HG03520 (cell line): ENCODE measurements at regions not wholly inside any gene's neighbourhood (a gene's known extent, or its start where the extent isn't known, plus 50 kb on each side); places are given as distances from the start of the nearest gene placed in this dataset.
"Not testable (repeated sequence)": the region's sequence is repeated elsewhere in the genome, so short reads cannot be mapped to it uniquely, and the experiment has no call there.

Source experiments
- ATAC-seq: cut with Tn5 transposase; IDR thresholded peaks from one replicate; pipeline ENCODE4 v1.9.1; 2021; ENCODE audit warnings: mild to moderate bottlenecking, moderate library complexity; ENCODE audit not compliant: unreplicated experiment

DNA sequence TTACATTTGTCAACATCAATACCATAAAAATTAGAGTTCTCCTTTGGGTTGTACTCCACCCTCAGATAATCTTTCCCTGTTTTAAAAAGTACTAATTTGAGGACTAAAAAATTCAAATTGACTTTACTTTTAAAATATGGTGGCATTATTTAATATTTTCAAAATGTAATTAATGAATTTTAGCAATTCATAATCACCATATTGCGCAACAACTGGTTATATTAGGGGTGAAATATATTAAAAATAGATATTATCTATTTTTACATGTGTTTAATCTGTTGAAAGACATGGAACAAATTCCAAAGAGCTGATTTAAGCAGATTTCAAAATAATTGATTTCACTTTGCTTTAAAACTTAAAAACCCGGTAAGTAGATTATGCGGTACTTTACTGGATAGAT lies 236.6 kb upstream of the NOL4 start:
- ATAC-seq = no peak

DNA sequence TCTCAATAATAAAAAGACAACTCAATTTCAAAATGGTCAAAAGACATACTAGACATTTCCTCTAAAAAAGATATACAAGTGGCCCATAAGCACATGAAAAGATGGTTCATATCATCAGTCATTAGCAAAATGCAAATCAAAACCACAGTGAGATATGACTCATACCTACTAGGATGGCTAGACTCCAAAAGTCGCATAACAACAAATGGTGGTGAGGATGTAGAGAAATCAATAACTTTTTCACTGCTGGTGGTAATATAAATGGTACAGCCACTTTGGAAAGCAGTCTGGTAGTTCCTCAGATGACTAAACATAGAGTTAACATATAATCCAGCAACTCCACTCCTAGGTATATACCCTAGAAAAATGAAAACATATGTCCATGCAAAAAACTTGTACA lies 242.3 kb upstream of the NOL4 start:
- peak; percentile 72 for ATAC-seq

GRCh38 chr18:34480162-34480700 lies 229.9 kb upstream of the DTNA start:
- no peak for ATAC-seq

DNA sequence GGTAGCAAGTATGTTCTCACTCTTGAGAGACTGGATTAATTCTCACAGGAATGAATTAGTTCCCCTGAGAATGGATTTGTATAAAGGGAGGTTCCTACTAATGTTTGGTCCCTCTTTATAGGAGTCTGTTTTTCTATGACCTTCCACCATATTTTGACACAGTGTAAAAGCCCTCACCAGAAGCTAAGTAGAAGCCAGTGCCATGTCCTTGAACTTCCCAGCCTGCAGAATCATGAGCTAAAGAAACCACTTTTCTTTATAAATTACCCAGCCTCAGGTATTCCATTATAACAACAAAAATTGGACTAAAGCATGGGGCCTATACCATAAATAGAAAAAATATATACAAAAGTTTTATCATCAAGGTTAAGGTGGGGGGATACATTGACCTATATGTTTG lies 227.9 kb upstream of the DTNA start:
- no peak for ATAC-seq

DNA sequence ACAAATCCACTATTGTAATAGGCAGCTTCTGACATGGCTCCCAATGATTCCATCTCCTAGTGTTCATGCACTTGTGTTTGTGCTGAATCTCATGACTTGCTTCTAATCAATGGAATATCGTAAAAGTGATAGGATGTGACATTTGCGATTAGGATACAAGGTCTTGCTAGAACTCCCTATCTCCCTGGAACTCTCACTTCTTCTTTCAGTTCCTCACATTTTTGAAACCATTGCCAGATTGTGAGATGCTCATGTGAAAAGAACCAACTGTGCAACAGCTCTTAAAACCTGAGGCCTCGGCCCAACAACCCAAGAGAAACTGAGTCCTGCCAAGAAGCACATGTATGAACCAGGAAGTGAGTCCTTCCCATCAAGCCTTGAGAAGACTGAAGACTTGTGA lies 226.9 kb upstream of the DTNA start:
- no peak for ATAC-seq

- ATAC-seq = no peak
Measured at GRCh38 chr18:34491719-34492118, 218.4 kb upstream of the DTNA start.

- ATAC-seq = no peak
Measured at GRCh38 chr18:34492652-34493051, 217.4 kb upstream of the DTNA start.

DNA sequence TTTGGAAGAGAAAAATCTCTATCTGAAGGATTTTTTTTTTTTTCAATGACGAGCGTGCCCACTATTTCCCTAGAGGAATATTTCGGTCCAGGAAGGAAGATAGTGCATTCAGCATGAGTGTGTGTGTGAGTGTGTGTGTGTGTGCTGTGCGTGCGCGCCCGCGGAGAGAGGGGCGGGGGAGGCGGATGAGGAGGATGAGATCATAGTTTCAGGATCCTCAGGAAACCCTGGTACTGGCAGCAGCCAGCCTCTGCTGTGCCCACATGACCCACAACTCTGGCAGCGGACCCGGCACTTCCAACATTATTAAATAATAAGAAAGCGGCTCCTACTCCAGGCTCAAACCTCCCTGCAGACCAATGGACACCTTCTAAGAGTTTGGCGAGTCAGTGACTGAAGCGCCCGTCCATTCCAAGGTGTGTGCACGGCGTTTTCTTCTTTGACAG lies 217.0 kb upstream of the DTNA start:
- ATAC-seq = peak; percentile 42

- ATAC-seq = peak; percentile 65
Measured at GRCh38 chr18:34493566-34494358, 216.3 kb upstream of the DTNA start.

GRCh38 chr18:34494359-34494696 lies 215.8 kb upstream of the DTNA start:
- ATAC-seq = no peak

DNA sequence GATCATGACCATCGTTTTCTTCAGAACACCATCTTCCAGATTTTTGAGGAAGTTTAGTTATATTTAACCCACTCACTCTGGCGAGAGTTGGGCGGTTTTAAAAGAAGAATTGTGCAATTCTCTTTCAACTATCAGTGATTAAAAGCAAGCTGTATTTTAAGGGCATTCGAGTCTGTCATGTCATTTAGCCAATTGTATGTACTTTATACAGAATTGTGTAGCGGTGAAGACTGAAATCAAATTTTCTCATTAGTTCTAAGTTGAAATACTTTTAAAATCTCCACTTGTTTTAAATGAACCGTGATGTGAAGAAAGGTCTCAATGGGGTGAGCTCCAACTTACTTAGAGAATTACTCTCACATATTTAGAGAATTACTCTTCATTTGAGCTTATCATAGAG lies 214.6 kb upstream of the DTNA start:
- ATAC-seq = no peak

DNA sequence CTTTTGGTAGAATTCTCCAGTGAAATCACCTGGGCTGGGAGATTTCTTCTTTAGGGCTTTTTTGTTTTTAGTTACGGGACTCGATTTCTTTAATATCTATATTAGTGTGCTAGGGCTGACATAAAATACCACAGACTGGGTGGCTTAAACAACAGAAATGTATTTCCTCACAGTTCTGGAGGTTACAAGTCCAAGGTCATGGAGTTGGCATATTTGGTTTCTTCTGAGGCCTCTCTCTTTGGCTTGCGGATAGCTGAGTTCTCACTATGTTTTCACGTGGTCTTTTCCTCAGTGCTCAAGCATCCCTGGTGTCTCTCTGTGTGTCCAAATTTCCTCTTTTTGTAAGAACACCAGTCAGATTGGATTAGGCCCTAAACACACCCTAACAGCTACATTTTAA lies 208.5 kb upstream of the DTNA start:
- no peak for ATAC-seq

DNA sequence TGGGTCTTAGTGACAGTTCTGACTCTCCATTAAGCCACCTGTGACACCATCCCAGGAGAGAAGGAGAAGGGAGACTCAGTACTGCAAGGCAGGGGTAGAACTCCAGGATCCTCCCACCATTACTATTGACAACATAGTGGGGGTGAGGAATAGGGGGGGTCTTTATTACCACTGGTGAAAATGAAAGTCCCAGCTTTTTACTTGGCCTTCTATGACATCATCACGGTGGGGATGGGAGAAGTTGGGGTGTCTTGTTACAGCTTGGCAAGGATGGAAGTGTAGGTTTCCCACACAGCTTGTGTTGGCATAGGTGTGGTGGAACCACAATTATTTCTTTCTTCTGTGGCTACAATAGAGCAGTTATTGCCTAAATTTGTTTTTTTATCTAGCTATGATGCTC lies 203.9 kb upstream of the DTNA start:
- ATAC-seq = no peak

GRCh38 chr18:34509163-34509562 lies 200.9 kb upstream of the DTNA start:
- ATAC-seq = no peak

DNA sequence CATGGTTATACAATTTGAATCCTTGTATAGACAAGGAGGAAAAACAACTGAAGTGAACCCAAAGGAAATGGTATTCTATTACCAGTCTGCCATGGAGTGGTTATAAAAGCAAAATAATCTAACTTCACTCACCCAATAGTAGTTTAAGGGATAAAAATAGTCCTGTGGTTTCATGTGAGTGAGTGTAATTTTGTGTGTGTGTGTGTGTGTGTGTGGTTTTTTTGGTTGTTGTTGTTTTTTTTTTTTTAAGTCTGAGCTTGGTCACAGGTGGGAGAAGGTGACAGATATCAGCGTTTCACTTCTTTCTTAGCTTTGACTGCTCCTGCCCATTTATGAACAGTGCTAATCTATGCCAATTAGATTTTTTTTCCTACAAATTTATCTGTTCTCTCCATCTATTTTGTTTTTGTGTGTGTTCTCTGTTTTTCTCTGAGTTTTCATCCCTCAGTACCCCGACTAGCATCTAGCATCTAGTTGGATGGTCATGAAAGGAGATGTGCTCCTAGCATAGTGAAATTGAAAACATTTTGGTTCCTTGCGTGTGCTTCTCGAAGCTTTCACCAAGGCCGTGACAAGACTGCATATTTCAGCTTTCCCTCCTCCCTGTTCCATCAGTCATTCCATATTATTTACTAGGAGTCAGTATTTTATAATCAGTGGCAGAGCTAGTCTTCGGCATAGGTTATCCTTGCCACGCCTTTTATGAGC lies 200.1 kb upstream of the DTNA start:
- no peak for ATAC-seq

DNA sequence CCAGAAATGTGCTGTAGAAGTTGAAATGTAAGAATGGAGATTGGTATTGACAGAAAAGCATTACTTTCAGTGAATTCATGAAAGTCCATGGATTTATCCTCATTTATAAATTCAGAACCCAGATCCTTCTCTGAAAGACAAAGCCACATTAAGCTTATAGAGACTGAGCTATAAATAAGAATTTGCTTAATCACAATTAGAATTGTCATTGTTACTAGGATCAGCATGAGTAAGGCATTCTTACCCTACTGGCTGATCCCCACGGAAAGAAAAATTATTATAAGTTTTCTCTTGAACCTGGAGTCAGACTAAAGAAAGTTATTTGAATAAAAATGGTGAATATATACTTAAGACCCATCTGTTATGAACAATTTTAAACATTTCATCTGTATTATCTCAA lies 199.2 kb upstream of the DTNA start:
- no peak for ATAC-seq

DNA sequence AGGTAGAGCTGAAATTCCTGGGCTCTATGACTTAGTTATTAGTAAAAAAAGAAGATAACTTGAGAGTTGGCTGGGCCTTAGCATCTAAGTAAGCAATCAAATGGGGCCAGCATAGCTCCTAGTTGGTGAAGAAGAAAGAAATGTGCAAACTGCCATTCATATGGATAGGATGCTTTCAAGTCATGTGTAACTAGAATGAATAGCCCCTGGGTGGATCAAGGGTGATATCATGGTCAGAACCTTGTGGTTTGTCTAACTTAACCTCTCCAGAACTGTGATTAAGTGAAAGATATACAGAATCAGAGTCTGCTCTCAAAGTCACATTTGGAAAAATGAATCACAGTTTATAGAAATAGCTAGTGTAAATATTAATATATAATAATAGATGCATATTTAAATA lies 198.7 kb upstream of the DTNA start:
- ATAC-seq = no peak

GRCh38 chr18:34511879-34512278 lies 198.2 kb upstream of the DTNA start:
- ATAC-seq = no peak

DNA sequence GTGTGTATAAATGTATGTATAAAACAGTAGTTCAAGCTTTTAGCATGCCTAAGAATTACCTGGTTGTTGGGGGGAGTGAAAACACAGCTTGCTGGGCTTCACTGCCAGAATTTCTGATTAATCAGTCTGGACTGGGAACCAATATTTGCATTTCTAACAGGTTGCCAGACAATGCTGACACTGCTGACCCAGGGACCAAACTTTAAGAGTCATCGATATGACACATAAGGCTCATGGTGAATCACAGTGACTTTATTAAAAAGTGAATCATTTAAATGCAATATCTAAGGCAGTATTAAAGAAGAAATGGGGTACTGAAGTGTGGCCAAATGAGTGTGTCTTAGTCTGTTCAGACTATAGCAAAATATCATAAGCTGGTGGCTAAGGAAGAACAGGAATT lies 195.9 kb upstream of the DTNA start:
- ATAC-seq = no peak

DNA sequence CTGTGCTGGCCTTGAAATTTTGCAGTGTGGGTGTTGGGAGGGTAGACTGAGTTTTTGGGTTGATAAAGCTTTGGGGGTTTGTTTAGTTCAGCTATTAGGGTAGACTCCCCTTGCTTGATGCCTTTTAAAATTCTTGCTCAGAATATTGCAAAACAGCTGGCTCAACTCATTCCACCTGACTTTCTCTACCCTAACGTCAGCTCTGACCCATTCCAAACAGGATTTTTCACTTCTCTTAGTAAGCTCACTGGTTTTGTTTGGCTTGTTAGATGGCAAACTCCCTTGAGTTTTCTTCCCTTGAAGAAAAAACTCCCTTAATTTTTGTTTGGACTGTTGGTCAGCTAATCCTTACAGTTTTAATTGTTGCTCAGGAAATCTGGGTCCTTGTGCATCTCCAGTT lies 195.1 kb upstream of the DTNA start:
- ATAC-seq = no peak

DNA sequence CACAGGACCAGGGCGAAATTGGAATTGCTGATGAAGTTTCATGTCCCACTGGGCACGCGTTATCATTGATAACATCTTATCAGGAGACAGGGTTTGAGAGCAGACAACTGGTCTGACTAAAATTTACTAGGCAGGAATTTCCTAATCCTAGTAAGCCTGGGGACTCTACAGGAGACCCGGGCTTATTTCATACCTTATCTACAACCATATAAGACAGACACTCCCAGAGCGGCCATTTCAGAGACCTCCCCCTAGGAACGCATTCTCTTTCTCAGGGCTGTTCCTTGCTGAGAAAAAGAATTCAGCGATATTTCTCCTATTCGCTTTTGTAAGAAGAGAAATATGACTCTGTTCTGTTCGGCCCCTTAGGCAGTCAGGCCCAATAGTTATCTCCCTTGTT lies 193.7 kb upstream of the DTNA start:
- not testable (repeated sequence) for ATAC-seq

GRCh38 chr18:34516996-34517395 lies 193.1 kb upstream of the DTNA start:
- not testable (repeated sequence) for ATAC-seq
